ENCODE measurements at regions not wholly inside any gene's neighbourhood (a gene's known extent, or its start where the extent isn't known, plus 50 kb on each side); places are given as distances from the start of the nearest gene placed in this dataset.

GRCh38 chr7:3236268-3236667 lies 64.8 kb upstream of the SDK1 start:
- DNase-seq, result no peak

GRCh38 chr7:3238525-3239210 lies 62.4 kb upstream of the SDK1 start:
- peak; percentile 70 for DNase-seq

GRCh38 chr7:3239291-3239691 lies 61.8 kb upstream of the SDK1 start:
- DNase-seq, result peak; percentile 84

- no peak for DNase-seq
These were observed 60.1 kb upstream of the SDK1 start for GRCh38 chr7:3240826-3241430.

GRCh38 chr7:3241686-3242258 lies 59.3 kb upstream of the SDK1 start:
- DNase-seq, result no peak

GRCh38 chr7:3242398-3242972 lies 58.6 kb upstream of the SDK1 start:
- DNase-seq, result no peak

GRCh38 chr7:3243256-3243655 lies 57.8 kb upstream of the SDK1 start:
- no peak for DNase-seq

- no peak for DNase-seq
These were observed 57.4 kb upstream of the SDK1 start for GRCh38 chr7:3243680-3244079.

GRCh38 chr7:3244241-3244814 lies 56.7 kb upstream of the SDK1 start:
- DNase-seq, result peak; percentile 43

- DNase-seq, result no peak
These were observed 56.0 kb upstream of the SDK1 start for GRCh38 chr7:3245077-3245476.

GRCh38 chr7:3245721-3246120 lies 55.3 kb upstream of the SDK1 start:
- DNase-seq, result no peak

GRCh38 chr7:3246127-3246526 lies 54.9 kb upstream of the SDK1 start:
- no peak for DNase-seq

- no peak for DNase-seq
These were observed 54.4 kb upstream of the SDK1 start for GRCh38 chr7:3246651-3247050.

GRCh38 chr7:3250725-3251124 lies 50.3 kb upstream of the SDK1 start:
- no peak for DNase-seq
